Endothelial cell of umbilical vein (primary cell): ENCODE measurements at regions not wholly inside any gene's neighbourhood (a gene's known extent, or its start where the extent isn't known, plus 50 kb on each side); places are given as distances from the start of the nearest gene placed in this dataset.
"Not testable (repeated sequence)": the region's sequence is repeated elsewhere in the genome, so short reads cannot be mapped to it uniquely, and the experiment has no call there.

ENCODE experiments used
- BruUV-seq: library from RNA; stranded (reverse); fragments of 400-500 nt; replicated peaks from 2 replicates; lab custom pipeline; 2021; lab: Mats Ljungman, UMichigan
- CTCF ChIA-PET: fragments of 300-600, 350-600 bp; sonication (Branson Sonifier 250); formaldehyde crosslinking; loops from one replicate; lab custom pipeline; 2021; ENCODE audit warnings: antibody characterized with exemption, inconsistent platforms; lab: Charles Lee
- POLR2A ChIA-PET: fragments of 300-600, 350-600 bp; sonication (Branson Sonifier 250); formaldehyde crosslinking; loops from one replicate; lab custom pipeline; 2021; ENCODE audit warnings: antibody characterized with exemption, inconsistent platforms; lab: Charles Lee
- DNase-seq: peaks from one replicate; pipeline ENCODE4 v3.0.0-alpha.2; 2011; ENCODE audit warnings: low read depth, low spot score
- FAIRE-seq: peaks from 2 replicates; lab custom pipeline; 2011; peaks lifted over from hg19 to GRCh38; lab: Jason Lieb, UNC
- H2AFZ ChIP-seq: 2 replicates; pipeline ENCODE4 v1.6.0; 2012; ENCODE audit warnings: low read depth, low read length, control low read depth, inconsistent platforms
- H3K27ac ChIP-seq: 2 replicates; pipeline ENCODE4 v1.5.1; 2011; ENCODE audit warnings: low read depth, mild to moderate bottlenecking, control low read depth, low read length, moderate library complexity; ENCODE audit not compliant: insufficient read depth
- H3K27me3 ChIP-seq, 2 experiments: 2 replicates each; pipeline versions ENCODE4 v1.6.0 to v1.6.1; 2011; ENCODE audit warnings: low read length in 2 of 2, mixed read lengths in 1 of 2; ENCODE audit not compliant: control insufficient read depth in 2 of 2, insufficient read depth in 2 of 2
- H3K36me3 ChIP-seq, 2 experiments: 2 replicates in 1 of 2; 3 replicates in 1 of 2; pipeline ENCODE4 v1.5.1; 2011; ENCODE audit warnings: low read length in 2 of 2, mild to moderate bottlenecking in 1 of 2, moderate library complexity in 1 of 2; ENCODE audit not compliant: control insufficient read depth in 2 of 2, insufficient read depth in 2 of 2; ENCODE audit errors: extremely low read depth in 1 of 2
- H3K4me1 ChIP-seq: 3 replicates; pipeline ENCODE4 v1.5.1; 2011; ENCODE audit warnings: mild to moderate bottlenecking, low read length; ENCODE audit not compliant: control insufficient read depth, insufficient read depth; ENCODE audit errors: extremely low read depth
- H3K4me2 ChIP-seq: 2 replicates; pipeline ENCODE4 v1.6.1; 2011; ENCODE audit warnings: low read length, control low read depth, mixed read lengths; ENCODE audit not compliant: insufficient read depth
- H3K4me3 ChIP-seq, 3 experiments: fragments of 200-600 bp in 1 of 3; sonication (generic), shearing (Covaris generic) in 1 of 3; replicated peaks in 1 of 3; 2 replicates each; pipeline ENCODE4 v1.5.1; 2011 to 2016; ENCODE audit warnings: control low read depth in 3 of 3, low read length in 3 of 3, mild to moderate bottlenecking in 2 of 3, inconsistent platforms in 1 of 3, low read depth in 1 of 3, moderate library complexity in 1 of 3; ENCODE audit not compliant: insufficient read depth in 1 of 3
- H3K79me2 ChIP-seq: 2 replicates; pipeline ENCODE4 v1.6.0; 2012; ENCODE audit warnings: low read length, inconsistent platforms; ENCODE audit not compliant: control insufficient read depth, insufficient read depth
- H3K9ac ChIP-seq: replicated peaks from 2 replicates; pipeline ENCODE3; 2011; ENCODE audit warnings: low read length, control low read depth; ENCODE audit not compliant: insufficient read depth; ENCODE audit errors: extremely low read depth
- H3K9me1 ChIP-seq: replicated peaks from 3 replicates; pipeline ENCODE4 v1.6.0; 2011; ENCODE audit warnings: mild to moderate bottlenecking, low read length; ENCODE audit not compliant: control insufficient read depth, insufficient read depth; ENCODE audit errors: extremely low read depth
- H3K9me3 ChIP-seq: replicated peaks from 2 replicates; pipeline ENCODE4 v1.5.1; 2012; ENCODE audit warnings: low read length, inconsistent platforms; ENCODE audit not compliant: control insufficient read depth, insufficient read depth
- H4K20me1 ChIP-seq: replicated peaks from 2 replicates; pipeline ENCODE3; 2011; ENCODE audit warnings: mild to moderate bottlenecking, low read length; ENCODE audit not compliant: control insufficient read depth, insufficient read depth; ENCODE audit errors: extremely low read depth
- CTCF ChIP-seq, 2 donors: IDR thresholded peaks; 1 replicate in 1 of 2; 2 replicates in 1 of 2; pipeline ENCODE4 v1.5.1; 2011; ENCODE audit warnings: low read length in 2 of 2, mild to moderate bottlenecking in 2 of 2, moderate library complexity in 2 of 2, control low read depth in 1 of 2, inconsistent platforms in 1 of 2, low read depth in 1 of 2; ENCODE audit not compliant: insufficient read depth in 1 of 2; ENCODE audit errors: extremely low read depth in 1 of 2
- EZH2 ChIP-seq: IDR thresholded peaks from 2 replicates; pipeline ENCODE4 v1.6.1; 2012; ENCODE audit warnings: borderline replicate concordance, low read depth, mild to moderate bottlenecking, moderate library complexity, low read length, inconsistent platforms; ENCODE audit not compliant: severe bottlenecking
- GATA2 ChIP-seq: IDR thresholded peaks from 2 replicates; pipeline ENCODE4 v1.7.0; 2011; ENCODE audit warnings: low read depth, mild to moderate bottlenecking, moderate library complexity, mixed read lengths, low read length; ENCODE audit not compliant: insufficient read length, insufficient read depth
- MAX ChIP-seq: IDR thresholded peaks from 2 replicates; pipeline ENCODE4 v1.6.1; 2011; ENCODE audit not compliant: insufficient read depth, insufficient read length
- MYC ChIP-seq: IDR thresholded peaks from one replicate; pipeline ENCODE4 v1.6.1; 2011; ENCODE audit warnings: mild to moderate bottlenecking, low read depth, low read length
- POLR2A ChIP-seq: IDR thresholded peaks from 2 replicates; pipeline ENCODE4 v1.6.1; 2012; ENCODE audit warnings: low read depth, mild to moderate bottlenecking, control low read depth, low read length
- POLR2AphosphoS5 ChIP-seq: IDR thresholded peaks from 2 replicates; pipeline ENCODE4 v1.6.1; 2012; ENCODE audit warnings: low read depth, mild to moderate bottlenecking, control low read depth, low read length, moderate library complexity; ENCODE audit not compliant: insufficient read depth
- dilution Hi-C: fragments of 300-500 bp; cut with MboI; formaldehyde crosslinking; loops from one replicate; pipeline ENCODE4 v1.15.0; 2019; ENCODE audit warnings: low sequenced_read_pairs; ENCODE audit not compliant: extremely low pct_ligation_motif_present
- intact Hi-C: fragments of 100-400 bp; cut with micrococcal nuclease; formaldehyde crosslinking; loops from one replicate; pipeline ENCODE4 v1.10.0; 2022

GRCh38 chr5:158194561-158194976 lies 335.6 kb upstream of the CLINT1 start:
- CTCF ChIA-PET = no interaction called here

GRCh38 chr5:158193395-158193794 lies 334.4 kb upstream of the CLINT1 start:
- DNase-seq, H3K4me1 ChIP-seq, H2AFZ ChIP-seq, H3K27me3 ChIP-seq, H3K9me3 ChIP-seq, H3K36me3 ChIP-seq, H3K9ac ChIP-seq, intact Hi-C loops, POLR2A ChIA-PET, FAIRE-seq, H3K4me3 ChIP-seq, BruUV-seq, CTCF ChIA-PET, H3K9me1 ChIP-seq, dilution Hi-C loops, H3K4me2 ChIP-seq, H3K79me2 ChIP-seq, H4K20me1 ChIP-seq, H3K27ac ChIP-seq: not testable (repeated sequence)

More at GRCh38 chr5:158194561-158194976, 335.6 kb upstream of the CLINT1 start:
- Histone ChIP-seq H3K9me1 (no peaks in the 10 kb centered on the region), H3K79me2 (no peaks in the 10 kb centered on the region), H3K4me3 (no peak overlapping the region), H3K9ac (no peak overlapping the region), H3K27ac (no peak overlapping the region), H2AFZ (no peak overlapping the region), H3K4me2 (no peak overlapping the region), H3K9me3 (no peaks in the 10 kb centered on the region), H4K20me1 (no peaks in the 10 kb centered on the region), H3K27me3 (no peaks in the 10 kb centered on the region), H3K4me1 (no peaks in the 10 kb centered on the region), H3K36me3 (no peaks in the 10 kb centered on the region)
- POLR2A ChIA-PET = no interaction called here
- dilution Hi-C loops (no loop called here), intact Hi-C loops (no loop called here)
- BruUV-seq = no TSS peak
- TF ChIP-seq MAX = no peak
- TF ChIP-seq EZH2 = no peak
- TF ChIP-seq GATA2 = no peak
- no peak for TF ChIP-seq POLR2A
- TF ChIP-seq CTCF (IDR thresholded peaks at IDR 0.05; ENCODE audit: extremely low read depth in 1 of 2, insufficient read depth in 1 of 2, low read depth in 1 of 2, low read length in 2 of 2) = no peak
- no peak for TF ChIP-seq POLR2AphosphoS5
- TF ChIP-seq MYC = no peak
- DNase-seq (no peak), FAIRE-seq (no peak)
